Kidney tubule cell (primary cell): ENCODE measurements at regions not wholly inside any gene's neighbourhood (a gene's known extent, or its start where the extent isn't known, plus 50 kb on each side); places are given as distances from the start of the nearest gene placed in this dataset.
"Not testable (repeated sequence)": the region's sequence is repeated elsewhere in the genome, so short reads cannot be mapped to it uniquely, and the experiment has no call there.

ENCODE experiments used
- DNase-seq: peaks from one replicate; pipeline ENCODE4 v3.0.0-alpha.2; 2018; ENCODE audit warnings: low spot score

- no peak for DNase-seq
These were observed 137.1 kb upstream of the RAB4A start for GRCh38 chr1:229133811-229134210.

GRCh38 chr1:229134381-229135217 is 136.3 kb upstream of the RAB4A start:
- not testable (repeated sequence) for DNase-seq

- DNase-seq, result peak; percentile 30
These were observed 135.1 kb upstream of the RAB4A start for GRCh38 chr1:229135773-229136172.

GRCh38 chr1:229136822-229137221 is 134.1 kb upstream of the RAB4A start:
- DNase-seq, result no peak

- no peak for DNase-seq
These were observed 133.6 kb upstream of the RAB4A start for GRCh38 chr1:229137271-229137670.

GRCh38 chr1:229138058-229138457 is 132.9 kb upstream of the RAB4A start:
- no peak for DNase-seq

GRCh38 chr1:229139331-229140118 is 131.4 kb upstream of the RAB4A start:
- DNase-seq, result no peak

- DNase-seq, result no peak
These were observed 130.9 kb upstream of the RAB4A start for GRCh38 chr1:229140119-229140396.

GRCh38 chr1:229141271-229141670 is 129.6 kb upstream of the RAB4A start:
- no peak for DNase-seq

- no peak for DNase-seq
These were observed 129.1 kb upstream of the RAB4A start for GRCh38 chr1:229141689-229142377.

GRCh38 chr1:229142471-229142870 is 128.4 kb upstream of the RAB4A start:
- DNase-seq, result no peak

- DNase-seq, result no peak
These were observed 124.3 kb upstream of the RAB4A start for GRCh38 chr1:229146647-229147046.

- DNase-seq, result no peak
These were observed 123.8 kb upstream of the RAB4A start for GRCh38 chr1:229147072-229147471.

GRCh38 chr1:229148041-229148671 is 122.8 kb upstream of the RAB4A start:
- DNase-seq, result peak; percentile 13

GRCh38 chr1:229148743-229149142 is 122.2 kb upstream of the RAB4A start:
- DNase-seq, result no peak

- DNase-seq, result no peak
These were observed 121.5 kb upstream of the RAB4A start for GRCh38 chr1:229149435-229149834.

GRCh38 chr1:229150518-229150917 is 120.4 kb upstream of the RAB4A start:
- DNase-seq, result no peak

GRCh38 chr1:229151412-229151811 is 119.5 kb upstream of the RAB4A start:
- not testable (repeated sequence) for DNase-seq

- no peak for DNase-seq
These were observed 118.6 kb upstream of the RAB4A start for GRCh38 chr1:229152311-229152710.

- DNase-seq, result no peak
These were observed 116.9 kb upstream of the RAB4A start for GRCh38 chr1:229153955-229154548.

GRCh38 chr1:229154811-229155210 is 116.1 kb upstream of the RAB4A start:
- no peak for DNase-seq

- DNase-seq, result no peak
These were observed 115.4 kb upstream of the RAB4A start for GRCh38 chr1:229155472-229155871.
